Spleen (tissue), 11 donors: ENCODE measurements at regions not wholly inside any gene's neighbourhood (a gene's known extent, or its start where the extent isn't known, plus 50 kb on each side); places are given as distances from the start of the nearest gene placed in this dataset.

Source experiments
- DNase-seq: peaks from one replicate; pipeline ENCODE4 v3.0.0-alpha.2; 2020
- H3K27ac ChIP-seq, 8 donors: fragments of 200-600 bp; sonication (generic) in 7 of 8; 1 replicate in 4 of 8; 2 replicates in 4 of 8; pipeline versions ENCODE4 v1.5.0 to v1.8.0; 2016 to 2021; ENCODE audit warnings: inconsistent platforms in 4 of 8, mild to moderate bottlenecking in 4 of 8, moderate library complexity in 1 of 8
- H3K27me3 ChIP-seq, 7 donors: fragments of 200-600 bp; sonication (generic) in 6 of 7; replicated peaks in 1 of 7; 1 replicate in 4 of 7; 2 replicates in 3 of 7; pipeline versions ENCODE4 v1.5.0 to v1.8.0; 2016 to 2021; ENCODE audit warnings: inconsistent platforms in 3 of 7, mild to moderate bottlenecking in 1 of 7
- H3K36me3 ChIP-seq, 6 donors: fragments of 200-600 bp; sonication (generic) in 5 of 6; 1 replicate in 4 of 6; 2 replicates in 2 of 6; pipeline versions ENCODE4 v1.5.0 to v1.8.0; 2016 to 2021; ENCODE audit warnings: inconsistent platforms in 2 of 6
- H3K4me1 ChIP-seq, 6 donors: fragments of 200-600 bp; sonication (generic) in 5 of 6; 1 replicate in 3 of 6; 2 replicates in 3 of 6; pipeline versions ENCODE4 v1.5.0 to v1.8.0; 2016 to 2021; ENCODE audit warnings: inconsistent platforms in 3 of 6
- H3K4me3 ChIP-seq, 8 donors: fragments of 200-600 bp; sonication (generic) in 7 of 8; 1 replicate in 4 of 8; 2 replicates in 4 of 8; pipeline versions ENCODE4 v1.5.0 to v1.8.0; 2016 to 2021; ENCODE audit warnings: inconsistent platforms in 4 of 8, mild to moderate bottlenecking in 4 of 8, moderate library complexity in 2 of 8
- H3K9me3 ChIP-seq, 8 donors: fragments of 200-600 bp; sonication (generic) in 7 of 8; 1 replicate in 4 of 8; 2 replicates in 4 of 8; pipeline versions ENCODE4 v1.5.0 to v1.8.0; 2016 to 2021; ENCODE audit warnings: inconsistent platforms in 4 of 8
- CTCF ChIP-seq, 11 experiments: fragments of 200-600 bp in 7 of 11; fragments of 450-650 bp in 4 of 11; sonication (generic) in 4 of 11; IDR thresholded peaks in 8 of 11; conservative IDR thresholded peaks in 3 of 11; 1 replicate in 7 of 11; 2 replicates in 4 of 11; pipeline versions ENCODE4 v1.4.0 to v1.8.0; 2016 to 2021; ENCODE audit warnings: antibody characterized with exemption in 11 of 11, inconsistent platforms in 4 of 11, mild to moderate bottlenecking in 1 of 11
- POLR2A ChIP-seq, 3 donors: fragments of 450-650 bp; IDR thresholded peaks; one replicate each; pipeline ENCODE4 v1.5.1; 2017; ENCODE audit warnings: antibody characterized with exemption in 3 of 3, mild to moderate bottlenecking in 1 of 3
- POLR2AphosphoS5 ChIP-seq, 3 donors: sonication (generic); formaldehyde crosslinking; IDR thresholded peaks; one replicate each; pipeline ENCODE4 v1.5.1; 2017; ENCODE audit warnings: antibody characterized with exemption in 3 of 3
- WGBS, 5 donors: extraction: QIAGEN DNeasy Blood & Tissue Kit in 3 of 5; methylation state at CpG; one replicate each; pipeline versions ENCODE4 v1.1.5 to v1.1.7; 2013 to 2018; 5-methylcytosine and 5-hydroxymethylcytosine counted together
- intact Hi-C: fragments of 100-400 bp; cut with DNase I; formaldehyde crosslinking; loops from one replicate; pipeline ENCODE4 v1.15.0; 2023; ENCODE audit warnings: low total_unique reads
- small RNA-seq, 4 donors: library from RNA; depleted of rRNA; stranded (forward); fragments of <200 nt; gene quantifications; one replicate each; pipeline ENCODE3, GENCODE V24; 2016
- donor health status: healthy with polysubstance abuse.
- donor health status: DM: no; HTN: no; CAD: no; lungs with moderate emphysema.
- donor health status: DM: no; HTN: no; CAD: no.
- donor health status: Bipolar disorder and iron deficiency.
- donor health status: healthy.
- donor health status: DM: no; HTN: no; CAD: no.
- donor health status: DM: yes; HTN: yes; CAD: no.

DNA sequence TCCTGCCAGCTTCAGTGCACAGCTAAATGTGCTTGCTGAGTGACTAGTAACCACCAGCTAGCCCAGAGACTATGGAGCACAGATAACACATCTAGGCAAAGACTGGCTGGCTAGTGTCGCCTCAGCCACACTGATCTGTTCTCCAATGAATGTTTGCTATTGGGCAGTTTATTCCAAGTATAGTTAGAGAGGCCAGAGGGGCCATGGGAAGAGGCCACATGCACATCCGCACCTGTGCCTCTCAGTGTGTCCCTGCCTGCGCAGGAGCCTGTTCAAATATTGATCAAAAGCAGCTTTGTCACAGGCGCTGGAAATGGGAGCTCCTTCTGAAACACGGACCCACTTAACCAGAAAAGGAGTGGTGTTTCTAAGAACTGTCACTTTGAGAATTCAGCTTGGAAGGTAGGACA lies 51.3 kb upstream of the ATP1A1 start:
- TF ChIP-seq CTCF (IDR thresholded peaks at IDR 0.05 in 8 of 11, conservative IDR thresholded peaks at IDR 0.05 in 3 of 11): no peak
- no peak for TF ChIP-seq POLR2A (IDR thresholded peaks at IDR 0.05)
- TF ChIP-seq POLR2AphosphoS5 (IDR thresholded peaks at IDR 0.05): no peak
- Histone ChIP-seq H3K9me3 (no peaks in the 10 kb centered on the region), H3K4me1 (peaks cover 0 to 25% (median 7%) of the 10 kb centered on the region in 6 donors), H3K27me3 (no peaks in the 10 kb centered on the region), H3K27ac (no peak overlapping the region), H3K4me3 (no peak overlapping the region), H3K36me3 (no peaks in the 10 kb centered on the region)
- WGBS, 5 donors: 81 to 86% (median 82%) methylated on average over 5 of the region's 5 CpGs
- intact Hi-C loops: no loop called here
- DNase-seq: no peak

- WGBS, 5 donors: 80 to 96% (median 91%) methylated on average over 3 of the region's 3 CpGs
- intact Hi-C loops: no loop called here
- TF ChIP-seq CTCF (IDR thresholded peaks at IDR 0.05 in 8 of 11, conservative IDR thresholded peaks at IDR 0.05 in 3 of 11) (no peak), POLR2A (IDR thresholded peaks at IDR 0.05) (no peak)
- DNase-seq: no peak
- no peak overlapping the region for H3K4me3 ChIP-seq
- H3K36me3 ChIP-seq: no peaks in the 10 kb centered on the region
- no peaks in the 10 kb centered on the region for H3K27me3 ChIP-seq
- H3K27ac ChIP-seq: no peak overlapping the region
- H3K4me1 ChIP-seq: peaks cover 0 to 25% (median 7%) of the 10 kb centered on the region in 6 donors
- no peaks in the 10 kb centered on the region for H3K9me3 ChIP-seq
Measured at GRCh38 chr1:116322752-116323405, 50.2 kb upstream of the ATP1A1 start.

Small RNA genes in the stretch of these regions (small RNA-seq; reads per million reads assigned to genes)
- 0 reads per million in 4 donors for gene RF00012
